Esophagus (tissue), 2 donors: ENCODE measurements at regions not wholly inside any gene's neighbourhood (a gene's known extent, or its start where the extent isn't known, plus 50 kb on each side); places are given as distances from the start of the nearest gene placed in this dataset.
A peak's percentile ranks its signal among the peaks of the same experiment; 100 is the strongest.

Experiments used
- H3K27ac ChIP-seq, 2 donors: one replicate each; pipeline ENCODE4 v1.5.1; 2013; ENCODE audit warnings: low read depth in 2 of 2, mild to moderate bottlenecking in 2 of 2, inconsistent platforms in 1 of 2, low read length in 1 of 2, moderate library complexity in 1 of 2
- H3K27me3 ChIP-seq, 2 donors: one replicate each; pipeline ENCODE4 v1.6.1; 2013; ENCODE audit warnings: low read length in 2 of 2, control low read depth in 1 of 2, mild to moderate bottlenecking in 1 of 2; ENCODE audit not compliant: insufficient read depth in 2 of 2, control insufficient read depth in 1 of 2
- H3K36me3 ChIP-seq, 2 donors: one replicate each; pipeline ENCODE4 v1.6.1; 2013; ENCODE audit warnings: low read length in 1 of 2; ENCODE audit not compliant: control insufficient read depth in 2 of 2, insufficient read depth in 2 of 2
- H3K4me1 ChIP-seq, 2 donors: one replicate each; pipeline ENCODE4 v1.6.1; 2013; ENCODE audit warnings: low read length in 1 of 2; ENCODE audit not compliant: control insufficient read depth in 2 of 2, insufficient read depth in 2 of 2
- H3K4me3 ChIP-seq, 2 donors: one replicate each; pipeline ENCODE4 v1.5.1; 2013; ENCODE audit warnings: low read length in 2 of 2, mild to moderate bottlenecking in 2 of 2, low read depth in 1 of 2, moderate library complexity in 1 of 2
- H3K9me3 ChIP-seq, 2 donors: one replicate each; pipeline ENCODE4 v1.6.1; 2013; ENCODE audit warnings: mild to moderate bottlenecking in 2 of 2, low read depth in 1 of 2, low read length in 1 of 2, moderate library complexity in 1 of 2; ENCODE audit not compliant: control insufficient read depth in 2 of 2, insufficient read depth in 1 of 2
- WGBS, 2 donors: extraction: QIAGEN DNeasy Blood & Tissue Kit; methylation state at CpG; one replicate each; pipeline ENCODE4 v1.1.7; 2013; 5-methylcytosine and 5-hydroxymethylcytosine counted together
- donor health status: healthy with polysubstance abuse.
- donor health status: Bipolar disorder and iron deficiency.

GRCh38 chr20:50406610-50407136, 103.5 kb upstream of the PTPN1 start:
- Histone ChIP-seq H3K9me3 (no peaks in the 10 kb centered on the region), H3K36me3 (no peaks in the 10 kb centered on the region), H3K27me3 (no peaks in the 10 kb centered on the region), H3K27ac (no peak overlapping the region), H3K4me1 (no peaks in the 10 kb centered on the region), H3K4me3 (no peak overlapping the region)
- WGBS, 2 donors, result 85 to 93% methylated on average over 9 of the region's 9 CpGs

- H3K27me3 ChIP-seq, result no peaks in the 10 kb centered on the region
- no peak overlapping the region for H3K4me3 ChIP-seq
- H3K27ac ChIP-seq, result no peak overlapping the region
- no peaks in the 10 kb centered on the region for H3K4me1 ChIP-seq
- WGBS, 2 donors, result 84 to 86% methylated on average over 15 of the region's 15 CpGs
- no peaks in the 10 kb centered on the region for H3K9me3 ChIP-seq
- no peaks in the 10 kb centered on the region for H3K36me3 ChIP-seq
Observed at GRCh38 chr20:50408526-50409364, 101.4 kb upstream of the PTPN1 start.

- Histone ChIP-seq H3K4me3 (no peak overlapping the region), H3K27ac (no peak overlapping the region), H3K4me1 (no peaks in the 10 kb centered on the region), H3K9me3 (no peaks in the 10 kb centered on the region), H3K36me3 (no peaks in the 10 kb centered on the region), H3K27me3 (no peaks in the 10 kb centered on the region)
- 60% methylated on average over 3 of the region's 3 CpGs for WGBS, 2 donors
Observed at GRCh38 chr20:50409495-50409894, 100.7 kb upstream of the PTPN1 start.

- peaks cover 0 to 4% of the 10 kb centered on the region in 2 donors for H3K4me1 ChIP-seq
- H3K36me3 ChIP-seq, result no peaks in the 10 kb centered on the region
- H3K4me3 ChIP-seq, result no peak overlapping the region
- 95% methylated on average over 7 of the region's 7 CpGs for whole genome bisulfite sequencing, 2 donors
- peak overlapping the region in 1 of 2 donors; percentile 7 for H3K27ac ChIP-seq
- no peaks in the 10 kb centered on the region for H3K27me3 ChIP-seq
- no peaks in the 10 kb centered on the region for H3K9me3 ChIP-seq
Observed at GRCh38 chr20:50410343-50410742, 99.8 kb upstream of the PTPN1 start.

DNA sequence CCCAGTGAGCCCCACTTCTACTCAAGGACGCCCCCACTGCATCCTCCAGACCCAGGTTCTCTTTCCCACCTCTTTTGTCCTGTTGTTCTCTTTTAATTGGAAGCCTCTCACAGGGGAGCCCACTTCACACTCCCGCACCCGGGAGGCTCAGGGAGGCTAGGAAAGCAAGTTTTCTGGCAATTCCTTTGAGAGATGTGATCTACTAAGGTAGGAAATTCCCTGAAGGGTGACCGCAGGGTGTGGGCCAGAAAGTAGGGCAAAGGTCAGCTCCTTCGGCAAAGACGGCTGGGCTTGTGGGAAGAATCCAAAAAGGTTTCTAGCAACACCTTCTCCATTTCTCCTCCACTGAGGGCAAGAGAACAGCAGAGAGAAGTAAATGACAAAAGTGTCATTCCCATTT, 98.1 kb upstream of the PTPN1 start:
- H3K27me3 ChIP-seq, result no peaks in the 10 kb centered on the region
- WGBS, 2 donors, result 63 to 71% methylated on average over 6 of the region's 6 CpGs
- no peak overlapping the region for H3K27ac ChIP-seq

GRCh38 chr20:50412499-50412898, 97.7 kb upstream of the PTPN1 start:
- Histone ChIP-seq H3K27me3 (no peaks in the 10 kb centered on the region), H3K4me3 (no peak overlapping the region), H3K36me3 (no peaks in the 10 kb centered on the region), H3K27ac (no peak overlapping the region), H3K4me1 (peaks cover 0 to 17% of the 10 kb centered on the region in 2 donors), H3K9me3 (no peaks in the 10 kb centered on the region)
- WGBS, 2 donors, result 89% methylated on average over 7 of the region's 7 CpGs

More for the DNA sequence above, 98.1 kb upstream of the PTPN1 start:
- H3K9me3 ChIP-seq, result no peaks in the 10 kb centered on the region
- no peaks in the 10 kb centered on the region for H3K36me3 ChIP-seq
- H3K4me1 ChIP-seq, result peaks cover 0 to 17% of the 10 kb centered on the region in 2 donors
- no peak overlapping the region for H3K4me3 ChIP-seq

DNA sequence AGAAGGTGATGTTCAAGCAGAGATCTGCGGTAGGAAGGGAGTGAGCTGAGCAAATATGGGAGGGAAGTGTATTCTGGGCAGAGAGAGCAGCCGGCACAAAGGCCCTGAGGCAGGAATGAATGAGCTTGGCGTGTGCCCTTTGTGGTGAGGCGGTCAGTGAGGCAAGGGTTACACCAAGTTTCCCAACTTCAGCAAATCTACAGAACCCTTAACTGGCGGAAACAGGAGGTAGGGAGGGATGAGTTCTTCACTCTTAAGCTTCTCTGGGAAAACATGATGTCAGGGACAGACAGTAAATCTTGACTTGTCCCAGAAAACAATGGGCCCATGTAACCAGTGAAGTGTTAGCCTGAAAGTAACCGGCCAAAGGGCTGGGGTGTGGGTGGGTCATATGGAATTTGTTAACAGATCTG, 97.1 kb upstream of the PTPN1 start:
- H3K4me1 ChIP-seq, result peaks cover 0 to 17% of the 10 kb centered on the region in 2 donors
- 72 to 82% methylated on average over 6 of the region's 6 CpGs for WGBS, 2 donors
- H3K27ac ChIP-seq, result peak overlapping the region in 1 of 2 donors; percentile 7
- H3K9me3 ChIP-seq, result no peaks in the 10 kb centered on the region
- no peaks in the 10 kb centered on the region for H3K27me3 ChIP-seq
- H3K36me3 ChIP-seq, result no peaks in the 10 kb centered on the region
- H3K4me3 ChIP-seq, result no peak overlapping the region

GRCh38 chr20:50415021-50415515, 95.1 kb upstream of the PTPN1 start:
- Histone ChIP-seq H3K36me3 (no peaks in the 10 kb centered on the region), H3K9me3 (no peaks in the 10 kb centered on the region), H3K4me1 (peaks cover 0 to 17% of the 10 kb centered on the region in 2 donors), H3K4me3 (no peak overlapping the region), H3K27ac (peak overlapping the region; percentile 88 to 89), H3K27me3 (no peaks in the 10 kb centered on the region)
- 29 to 40% methylated on average over 5 of the region's 5 CpGs for whole genome bisulfite sequencing, 2 donors

DNA sequence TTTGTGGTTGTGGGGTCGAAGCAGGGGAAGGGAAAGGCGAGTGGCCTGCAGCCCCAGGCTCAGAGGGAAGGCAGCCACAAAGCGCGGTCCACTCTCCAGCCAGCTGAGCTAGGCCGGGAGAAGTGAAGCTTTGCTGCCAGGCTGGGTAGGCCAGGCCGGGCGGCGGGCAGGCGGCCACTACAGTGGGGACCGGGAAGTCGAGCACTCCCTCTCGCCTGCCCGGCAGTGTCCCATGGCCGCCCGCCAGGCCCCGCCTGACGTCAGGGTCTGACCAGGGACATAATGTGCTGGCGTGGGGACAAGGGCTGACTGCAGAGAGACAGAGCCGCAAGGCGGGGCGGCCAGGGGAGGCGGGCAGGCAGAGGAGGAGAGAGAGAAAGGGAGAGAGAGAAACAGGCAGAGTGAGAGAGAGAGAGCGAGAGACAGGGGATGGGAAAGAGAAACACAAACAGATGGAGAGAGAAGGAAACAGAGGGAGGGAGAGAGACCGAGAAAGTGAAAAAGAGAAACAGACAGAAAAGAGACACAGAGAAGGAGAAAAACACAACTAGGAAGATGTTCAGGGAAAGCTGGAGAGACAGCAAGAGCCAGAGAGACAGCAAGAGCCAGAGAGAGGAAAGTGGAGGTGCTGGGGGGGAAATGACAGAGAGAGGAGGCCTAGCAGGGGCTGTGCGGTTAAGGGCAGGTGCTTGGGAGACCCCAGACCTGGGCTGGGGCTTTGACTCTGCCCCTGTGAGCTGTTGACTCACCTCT, 94.5 kb upstream of the PTPN1 start:
- 28 to 29% methylated on average over 25 of the region's 25 CpGs for WGBS, 2 donors
- H3K4me3 ChIP-seq, result no peak overlapping the region

More for the DNA sequence above, 94.5 kb upstream of the PTPN1 start:
- Histone ChIP-seq H3K36me3 (no peaks in the 10 kb centered on the region), H3K9me3 (no peaks in the 10 kb centered on the region), H3K27me3 (no peaks in the 10 kb centered on the region), H3K27ac (peak overlapping the region; percentile 89 to 93), H3K4me1 (peaks cover 0 to 17% of the 10 kb centered on the region in 2 donors)
